HG03575 (cell line): ENCODE measurements at regions not wholly inside any gene's neighbourhood (a gene's known extent, or its start where the extent isn't known, plus 50 kb on each side); places are given as distances from the start of the nearest gene placed in this dataset.
"Not testable (repeated sequence)": the region's sequence is repeated elsewhere in the genome, so short reads cannot be mapped to it uniquely, and the experiment has no call there.

Experiments
- ATAC-seq: cut with Tn5 transposase; IDR thresholded peaks from one replicate; pipeline ENCODE4 v1.9.1; 2021; ENCODE audit not compliant: unreplicated experiment, insufficient number of reproducible peaks, low FRiP score; ENCODE audit errors: extremely low read depth

- no peak for ATAC-seq
Measured at GRCh38 chr7:10401793-10402192, 571.9 kb upstream of the PHF14 start.

DNA sequence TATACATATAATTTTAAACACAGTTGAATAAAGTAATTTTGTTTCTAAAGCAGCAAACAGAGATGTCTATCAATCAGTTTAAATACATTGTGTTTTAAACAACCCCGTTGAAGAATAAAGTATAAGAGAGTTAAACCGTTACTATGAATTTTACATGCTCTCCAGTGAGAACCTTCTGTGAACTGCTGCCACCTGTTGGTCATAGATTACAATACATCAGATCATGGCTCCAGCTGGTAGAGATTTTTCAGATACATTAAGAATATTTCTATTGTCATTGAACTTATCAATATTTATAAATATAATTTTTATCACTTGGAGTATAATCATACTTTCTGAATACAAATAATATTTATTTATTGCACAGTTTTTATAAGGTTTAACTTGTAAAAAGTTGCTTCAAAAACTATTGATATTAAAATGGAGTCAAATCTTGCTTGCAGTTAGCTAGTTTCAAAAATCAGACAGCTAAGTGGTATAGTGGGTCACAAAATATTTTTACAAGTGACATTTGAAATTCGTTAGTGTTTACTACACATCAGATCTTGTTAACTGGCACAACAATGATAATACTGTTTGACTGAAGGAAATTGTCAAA, 561.2 kb upstream of the PHF14 start:
- ATAC-seq = no peak

- ATAC-seq = no peak
Measured at GRCh38 chr7:10418985-10419384, 554.7 kb upstream of the PHF14 start.

- ATAC-seq = no peak
Measured at GRCh38 chr7:10429031-10429430, 544.6 kb upstream of the PHF14 start.

- ATAC-seq = no peak
Measured at GRCh38 chr7:10429511-10429910, 544.2 kb upstream of the PHF14 start.

GRCh38 chr7:10436302-10436701, 537.4 kb upstream of the PHF14 start:
- ATAC-seq = no peak

DNA sequence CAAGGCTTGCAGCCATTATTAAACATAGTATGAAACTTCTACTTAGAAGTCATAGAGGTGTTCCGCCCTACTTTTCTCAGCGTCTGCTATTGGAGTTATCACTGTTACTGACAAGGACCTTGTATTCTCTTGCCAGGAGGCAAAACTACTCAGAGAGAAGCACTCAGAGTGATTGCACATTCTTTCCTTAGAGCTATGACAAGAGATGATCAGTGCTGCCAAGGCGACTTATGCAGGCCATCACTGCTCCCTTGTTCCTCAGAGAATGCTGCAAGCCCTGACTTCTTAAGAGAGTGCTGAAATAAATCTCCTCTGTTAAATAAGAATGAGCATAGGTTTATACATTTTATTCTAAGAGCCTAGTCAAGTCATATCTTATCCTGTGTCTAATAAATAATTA, 534.6 kb upstream of the PHF14 start:
- no peak for ATAC-seq

DNA sequence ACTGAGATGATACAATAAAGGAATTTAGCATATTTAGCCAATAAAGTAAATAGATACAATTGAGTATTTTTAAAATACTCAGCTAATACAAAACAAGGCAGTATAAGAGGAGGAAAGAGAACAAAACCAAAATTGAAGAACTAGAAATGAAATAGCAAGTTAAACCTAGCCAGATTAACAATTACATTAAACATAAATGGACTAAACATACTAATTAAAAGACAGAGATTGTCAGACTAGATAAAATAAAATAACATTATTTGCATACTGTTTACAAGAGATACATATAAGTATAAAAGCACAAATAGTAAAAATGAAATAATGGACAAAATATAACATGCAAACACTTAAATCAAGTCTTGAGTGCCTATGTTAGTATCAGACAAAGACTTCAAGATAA, 517.7 kb upstream of the PHF14 start:
- no peak for ATAC-seq

DNA sequence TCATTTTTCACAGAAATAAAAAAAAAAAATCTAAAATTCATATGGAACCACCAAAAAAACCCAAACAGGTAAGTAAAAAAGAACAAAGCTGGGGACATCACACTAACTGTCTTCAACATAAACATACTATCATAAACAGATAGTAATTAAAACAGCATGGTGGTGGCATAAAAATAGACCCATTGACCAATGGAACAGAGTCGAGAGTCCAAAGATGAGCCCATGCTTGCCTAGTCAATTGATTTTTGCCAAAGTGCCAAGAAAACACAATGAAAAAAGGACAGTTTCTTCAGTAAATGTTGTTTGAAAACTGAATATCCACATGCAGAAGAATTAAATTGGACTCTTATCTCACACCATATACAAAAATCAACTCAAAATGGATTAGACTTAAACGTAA, 513.2 kb upstream of the PHF14 start:
- ATAC-seq = no peak

DNA sequence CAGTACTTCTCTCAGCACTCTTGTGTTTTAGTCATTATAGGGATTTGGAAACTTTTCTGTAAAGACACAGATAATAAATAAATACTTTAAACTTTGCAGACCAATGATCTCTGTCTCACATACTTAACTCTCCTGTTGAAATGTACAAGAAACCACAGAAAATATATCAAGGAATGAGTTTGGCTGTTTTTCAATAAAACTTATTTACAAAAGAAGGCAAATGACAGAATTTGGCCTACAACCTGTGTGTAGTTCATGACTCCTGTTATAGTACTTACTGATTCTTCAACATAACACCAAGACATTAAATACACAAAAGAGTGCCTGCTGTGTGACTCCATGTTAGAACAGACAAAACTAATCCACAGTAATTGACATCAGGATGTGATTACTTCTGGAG, 510.0 kb upstream of the PHF14 start:
- no peak for ATAC-seq

DNA sequence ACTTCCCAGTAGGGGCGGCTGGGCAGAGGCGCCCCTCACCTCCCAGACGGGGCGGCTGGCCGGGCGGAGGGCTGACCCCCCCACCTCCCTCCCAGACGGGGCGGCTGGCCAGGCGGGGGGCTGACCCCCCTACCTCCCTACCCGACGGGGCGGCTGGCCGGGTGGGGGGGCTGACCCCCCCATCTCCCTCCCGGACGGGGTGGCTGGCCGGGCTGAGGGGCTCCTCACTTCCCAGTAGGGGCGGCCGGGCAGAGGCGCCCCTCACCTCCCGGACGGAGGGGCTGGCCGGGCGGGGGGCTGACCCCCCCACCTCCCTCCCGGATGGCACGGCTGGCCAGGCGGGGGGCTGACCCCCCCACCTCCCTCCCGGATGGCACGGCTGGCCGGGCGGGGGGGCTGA, 508.1 kb upstream of the PHF14 start:
- ATAC-seq = not testable (repeated sequence)

GRCh38 chr7:10468908-10469307, 504.8 kb upstream of the PHF14 start:
- no peak for ATAC-seq

- ATAC-seq = no peak
Measured at GRCh38 chr7:10469476-10469875, 504.2 kb upstream of the PHF14 start.

GRCh38 chr7:10471280-10472058, 502.2 kb upstream of the PHF14 start:
- no peak for ATAC-seq

- ATAC-seq = no peak
Measured at GRCh38 chr7:10472115-10472514, 501.6 kb upstream of the PHF14 start.

DNA sequence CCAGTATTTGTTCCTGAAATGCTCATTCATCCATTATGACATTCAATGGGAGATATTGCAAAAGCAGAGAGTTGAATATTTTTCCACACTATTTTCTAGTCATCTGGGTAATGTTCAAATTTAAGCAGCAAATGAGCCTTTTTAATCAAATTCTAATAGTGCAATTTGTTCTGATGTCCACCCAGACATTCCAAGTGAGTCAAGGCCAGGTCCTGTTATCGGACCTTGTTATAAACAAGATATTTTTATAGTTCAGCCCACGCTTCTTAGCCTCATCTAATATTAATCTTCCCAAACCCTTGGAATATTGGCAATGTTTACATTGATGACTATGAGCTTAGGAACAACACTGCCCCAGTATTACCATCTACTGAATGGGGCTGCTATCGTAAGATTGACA, 500.1 kb upstream of the PHF14 start:
- ATAC-seq = no peak

- no peak for ATAC-seq
Measured at GRCh38 chr7:10474048-10474447, 499.6 kb upstream of the PHF14 start.

DNA sequence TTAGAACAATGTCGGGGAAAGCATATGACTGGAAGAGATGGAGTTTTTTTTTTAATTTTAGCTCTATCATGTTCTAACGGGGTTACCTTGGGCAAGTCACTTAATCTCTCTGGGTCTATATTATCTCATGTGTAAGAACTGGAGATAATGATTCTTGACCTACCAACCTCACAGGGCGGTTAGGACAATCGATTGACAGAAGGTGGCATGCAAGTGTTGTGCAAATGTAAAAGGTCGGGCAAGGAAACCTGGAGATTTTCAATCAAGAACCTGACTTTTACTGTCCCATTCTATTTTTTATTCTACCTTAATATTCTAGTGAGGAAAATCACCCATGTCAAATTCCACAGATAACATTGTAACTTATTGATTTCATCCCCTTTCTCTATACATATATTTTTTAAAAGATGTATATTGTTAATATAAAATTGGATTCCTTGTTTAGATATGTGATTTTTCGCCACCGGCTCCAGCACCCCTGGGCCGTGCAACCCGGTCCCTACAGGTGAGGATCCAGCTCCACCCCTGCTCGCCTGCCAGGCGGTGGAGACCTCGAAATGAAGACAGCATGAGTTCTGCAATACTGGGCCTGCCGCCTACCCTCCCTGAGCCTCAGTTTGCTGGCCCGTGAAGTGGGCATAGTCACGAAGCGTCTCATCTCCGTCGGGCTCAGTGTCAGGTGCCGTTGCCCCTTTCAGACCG, 497.6 kb upstream of the PHF14 start:
- no peak for ATAC-seq

DNA sequence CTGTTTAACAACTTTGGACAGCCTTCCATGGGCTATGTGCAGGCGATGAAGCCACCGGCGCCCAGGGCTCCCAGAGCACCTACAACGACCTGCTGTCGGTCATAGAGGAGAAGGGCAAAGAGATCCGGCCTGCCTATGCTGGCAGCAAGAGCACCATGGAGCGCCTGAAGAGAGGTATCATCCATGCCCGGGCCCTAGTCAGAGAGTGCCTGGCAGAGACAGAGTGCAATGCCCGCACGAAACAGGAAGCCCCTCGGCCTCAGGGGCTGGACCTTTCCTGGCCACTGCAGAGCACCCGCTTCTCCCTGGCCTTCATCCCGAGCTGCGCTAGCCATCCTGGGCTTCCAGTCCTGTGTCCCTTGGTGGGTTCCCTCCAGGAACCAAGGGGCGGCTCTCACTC, 497.0 kb upstream of the PHF14 start:
- ATAC-seq = no peak

- ATAC-seq = no peak
Measured at GRCh38 chr7:10483671-10484070, 490.0 kb upstream of the PHF14 start.
